Brain pericyte (primary cell): ENCODE measurements at regions not wholly inside any gene's neighbourhood (a gene's known extent, or its start where the extent isn't known, plus 50 kb on each side); places are given as distances from the start of the nearest gene placed in this dataset.

Experiments used
- DNase-seq: peaks from one replicate; pipeline ENCODE4 v3.0.0-alpha.2; 2012; ENCODE audit warnings: low read depth, low spot score

DNA sequence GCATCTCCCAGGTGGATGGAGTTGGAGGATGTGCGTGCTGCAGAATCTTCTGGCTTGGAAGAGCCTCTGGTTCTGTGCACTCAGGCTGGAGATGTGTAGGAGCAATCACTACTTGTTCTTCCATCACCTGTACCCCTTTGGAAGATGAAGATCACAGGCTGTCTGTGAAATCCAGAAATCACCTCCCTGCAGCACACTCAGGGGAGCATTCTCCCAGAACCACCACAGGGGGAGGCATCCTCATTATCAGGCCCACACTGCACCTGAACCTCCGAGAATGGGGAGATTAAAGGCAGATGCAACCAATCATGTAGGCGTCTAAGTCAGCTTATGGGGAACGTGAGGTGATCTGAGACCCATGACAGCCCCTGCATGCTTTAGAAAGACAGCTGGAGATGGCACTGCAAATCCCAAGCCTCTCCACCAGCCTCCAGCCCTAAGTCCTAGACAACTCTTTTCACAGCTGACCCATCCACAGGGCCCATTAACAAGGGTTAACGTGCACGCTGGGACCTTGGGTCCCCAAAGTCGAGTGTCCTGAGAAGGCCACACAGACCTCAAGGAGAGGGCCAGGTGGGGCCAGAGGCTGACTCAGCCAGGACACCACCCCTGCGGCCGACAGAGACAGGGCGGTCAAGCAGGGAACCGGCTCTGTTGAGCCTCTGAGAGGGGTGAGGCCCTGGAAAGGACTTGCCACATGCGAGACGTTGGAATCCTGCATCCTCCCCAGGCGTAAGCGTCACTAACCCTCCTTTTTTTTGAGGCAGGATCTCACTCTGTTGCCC, 314.9 kb downstream of the EIPR1 start:
- DNase-seq, result no peak

DNA sequence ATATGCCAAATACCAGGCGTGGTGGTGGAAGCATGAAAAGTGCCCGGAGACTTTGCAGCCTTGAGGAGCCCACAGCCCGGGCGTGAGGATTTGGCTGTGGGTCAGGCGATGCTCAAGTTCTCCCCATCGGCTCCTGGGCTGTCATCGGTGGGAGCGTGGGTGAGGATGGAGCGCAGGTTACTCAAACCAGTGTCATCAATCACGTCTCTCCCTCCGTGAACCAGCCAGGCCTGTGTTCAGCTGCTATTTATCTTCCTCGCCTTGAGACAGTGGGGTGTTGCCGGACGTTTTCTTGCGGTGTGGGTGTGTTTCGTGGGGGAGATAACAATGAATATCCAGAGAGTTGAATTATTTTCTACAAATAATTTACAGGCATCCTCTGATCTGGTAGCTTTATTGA, 317.6 kb downstream of the EIPR1 start:
- no peak for DNase-seq

DNA sequence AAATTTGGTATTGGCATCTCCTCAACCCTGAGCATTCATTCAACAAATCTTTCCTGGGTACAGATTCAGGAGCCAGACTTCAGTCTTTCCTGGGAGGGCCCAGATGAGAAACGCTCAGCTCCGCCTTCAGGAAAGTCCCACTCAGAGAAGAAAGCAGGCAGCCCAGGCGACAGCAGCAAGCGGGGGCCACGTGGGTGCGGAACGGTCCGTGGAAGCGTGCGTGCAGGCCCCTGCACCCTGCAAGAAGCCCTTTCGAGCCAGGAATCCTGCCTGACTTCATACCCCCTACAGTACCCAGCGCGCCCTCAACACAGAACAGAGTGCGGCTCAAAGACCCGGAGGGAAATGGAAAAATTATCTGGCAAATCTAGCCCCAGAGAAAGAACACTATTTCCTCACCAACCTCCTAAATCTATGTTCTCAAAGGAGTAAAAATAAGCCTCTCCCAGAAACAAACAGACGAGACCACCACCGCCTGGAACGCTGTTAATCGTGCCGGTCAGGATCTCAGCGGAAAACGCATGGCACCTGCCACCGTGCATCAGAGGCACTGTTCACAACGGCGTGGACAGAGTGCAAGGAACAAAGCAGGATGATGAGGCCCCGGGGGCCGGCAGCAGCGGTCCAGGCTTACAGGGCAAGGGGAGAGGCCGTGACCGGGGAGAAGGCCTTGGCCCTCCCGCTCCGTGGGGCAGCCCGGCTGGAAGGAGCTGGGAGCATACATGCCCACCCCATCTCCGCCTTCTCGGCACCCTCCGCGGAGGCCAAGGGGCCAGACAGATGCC, 318.3 kb downstream of the EIPR1 start:
- no peak for DNase-seq

DNA sequence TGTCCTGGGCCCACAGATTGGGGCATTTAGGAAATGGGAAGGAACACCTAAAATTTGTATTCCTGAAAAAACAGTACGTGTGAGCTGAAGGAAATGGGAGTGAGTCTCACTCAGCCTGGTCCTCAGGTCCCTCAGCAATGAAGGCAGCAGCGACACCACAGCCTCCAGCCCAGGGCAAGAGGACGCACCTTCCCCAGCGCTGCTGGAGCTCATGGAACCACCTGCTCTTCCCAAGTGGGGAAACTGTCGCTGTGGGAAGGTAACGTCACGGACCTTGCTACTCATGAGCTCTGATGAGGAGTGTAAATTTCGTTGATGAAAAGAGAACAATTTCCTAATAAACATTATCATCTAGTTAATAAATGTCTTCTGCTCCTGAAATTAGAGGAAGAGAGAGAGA, 323.6 kb downstream of the EIPR1 start:
- no peak for DNase-seq

DNA sequence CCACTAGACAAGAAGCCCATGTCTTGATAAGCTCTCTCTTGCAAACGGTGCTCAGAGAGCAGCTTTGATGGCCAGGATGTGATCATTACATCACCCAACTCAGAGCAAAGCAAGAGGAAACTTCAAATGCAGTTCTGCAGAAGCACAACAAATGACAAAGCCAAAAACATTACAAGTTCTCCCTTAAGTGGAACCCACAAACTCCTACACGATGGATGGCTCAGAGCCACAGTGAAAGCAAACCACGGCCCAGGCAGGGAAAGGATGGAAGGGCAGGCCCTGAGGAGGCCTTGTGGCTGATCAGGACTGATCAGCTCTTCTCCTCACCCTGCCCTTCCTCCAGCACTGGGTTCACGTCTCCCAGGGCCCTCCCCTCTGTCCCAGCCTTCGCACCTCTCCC, 326.4 kb downstream of the EIPR1 start:
- no peak for DNase-seq

DNA sequence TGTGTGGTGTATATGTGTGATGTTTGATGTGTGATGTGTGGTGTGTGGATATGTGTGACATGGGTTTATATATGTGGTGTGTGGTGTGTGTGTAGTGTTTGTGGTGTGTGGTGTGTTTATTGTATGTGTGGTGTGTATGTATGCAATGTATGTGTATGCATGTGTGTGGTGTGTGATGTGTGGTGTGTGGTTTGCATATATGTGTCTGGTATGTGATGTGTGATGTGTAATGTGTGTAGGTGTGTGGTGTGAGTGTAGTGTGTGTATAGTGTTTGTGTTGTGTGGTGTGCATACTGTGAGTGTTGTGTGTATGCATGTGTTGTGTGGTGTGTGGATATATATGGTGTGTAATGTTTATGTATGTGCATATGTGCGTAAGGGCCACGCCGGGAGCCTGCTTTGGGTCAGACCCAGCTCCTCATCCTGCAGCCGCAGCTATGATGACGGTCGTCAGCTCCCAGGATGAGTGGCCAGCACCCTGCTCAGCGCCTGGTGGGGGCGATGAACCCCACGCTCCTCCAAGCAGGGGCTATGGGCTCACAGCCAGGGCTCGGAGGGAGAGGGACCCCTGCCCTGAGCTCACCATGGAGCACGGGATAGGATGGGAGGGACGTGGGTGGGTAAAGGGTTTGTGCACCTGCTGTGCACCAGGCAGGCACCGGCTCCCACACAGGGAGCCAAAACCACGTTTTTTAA, 331.3 kb downstream of the EIPR1 start:
- no peak for DNase-seq

DNA sequence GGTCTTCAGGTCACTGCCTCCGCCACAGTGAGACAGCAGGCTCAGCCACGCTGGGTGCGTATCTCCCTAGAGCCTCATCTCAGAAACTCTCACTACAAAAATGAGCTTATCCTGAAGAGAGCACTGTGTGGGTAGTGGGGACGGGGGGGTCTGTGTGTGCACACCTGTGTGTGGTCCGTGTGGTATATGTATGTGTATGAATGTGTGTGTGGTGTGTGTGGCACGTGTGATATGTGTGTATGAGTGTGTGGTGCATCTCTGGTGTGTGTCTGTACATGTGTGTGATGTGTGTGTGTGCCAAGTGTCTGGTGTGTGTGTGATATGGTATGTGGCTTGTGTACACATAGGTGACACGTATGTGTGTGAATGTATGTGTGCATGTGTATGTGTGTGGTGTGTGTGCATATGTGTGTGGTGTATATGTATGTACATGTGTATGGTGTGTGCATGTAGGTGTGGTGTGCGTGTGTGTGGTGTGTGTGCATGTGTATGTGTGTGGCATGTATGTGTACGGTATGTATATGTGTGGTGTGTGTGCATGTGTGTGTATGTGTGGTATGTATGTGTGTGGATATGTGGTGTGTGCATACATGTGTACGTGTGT, 332.2 kb downstream of the EIPR1 start:
- DNase-seq, result no peak

DNA sequence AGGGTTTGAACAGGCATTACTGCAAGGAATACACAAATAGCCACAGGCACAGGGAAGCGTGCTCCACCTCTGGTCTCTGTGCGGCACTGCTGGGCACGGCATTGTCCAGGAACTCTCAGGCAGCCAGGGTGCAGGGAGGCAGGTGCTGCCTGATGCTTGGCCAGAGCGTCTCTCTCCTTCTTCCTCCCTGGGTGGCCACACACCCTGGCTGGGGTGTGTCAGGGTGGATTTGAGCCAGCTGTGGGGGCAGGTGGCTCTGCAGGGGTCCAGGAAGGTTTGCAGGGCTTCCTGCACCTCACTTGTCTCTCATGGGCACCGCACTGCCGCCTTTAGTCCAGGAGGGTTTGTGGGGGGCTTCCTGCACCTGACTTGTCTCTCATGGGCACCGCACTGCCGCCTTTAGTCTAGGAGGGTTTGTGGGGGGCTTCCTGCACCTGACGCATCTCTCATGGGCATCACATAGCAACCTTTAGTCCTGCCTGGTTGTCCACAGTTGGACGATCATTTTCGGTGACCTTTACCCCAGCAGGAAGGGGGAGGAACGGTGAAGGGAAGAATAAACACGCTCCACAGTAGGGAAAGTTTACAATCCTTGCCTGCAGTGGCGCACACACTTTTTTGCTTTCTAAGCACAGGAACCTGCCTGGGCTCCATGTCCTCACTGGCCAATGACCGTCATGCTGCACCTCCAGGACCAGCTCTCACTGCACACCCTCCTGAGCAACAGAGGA, 332.9 kb downstream of the EIPR1 start:
- no peak for DNase-seq

DNA sequence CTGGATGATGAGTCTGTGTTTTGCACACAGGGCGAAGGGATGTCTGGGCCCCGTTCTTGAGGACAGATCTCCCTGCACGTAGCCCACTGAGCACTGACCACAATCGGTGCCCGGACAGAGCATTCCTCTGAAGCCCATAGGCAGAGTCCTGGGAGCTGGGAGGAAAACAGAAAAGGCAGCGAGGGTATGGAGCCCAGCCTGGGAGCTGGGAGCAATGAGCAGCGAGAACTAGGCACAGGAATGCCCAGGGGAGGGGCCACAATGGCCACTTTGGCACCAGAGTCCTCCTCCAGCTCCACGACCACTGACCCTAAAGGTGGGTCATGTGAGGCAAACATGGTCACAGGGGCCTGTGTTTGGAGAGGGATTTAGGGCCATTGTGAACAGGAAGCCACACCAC, 333.9 kb downstream of the EIPR1 start:
- no peak for DNase-seq

DNA sequence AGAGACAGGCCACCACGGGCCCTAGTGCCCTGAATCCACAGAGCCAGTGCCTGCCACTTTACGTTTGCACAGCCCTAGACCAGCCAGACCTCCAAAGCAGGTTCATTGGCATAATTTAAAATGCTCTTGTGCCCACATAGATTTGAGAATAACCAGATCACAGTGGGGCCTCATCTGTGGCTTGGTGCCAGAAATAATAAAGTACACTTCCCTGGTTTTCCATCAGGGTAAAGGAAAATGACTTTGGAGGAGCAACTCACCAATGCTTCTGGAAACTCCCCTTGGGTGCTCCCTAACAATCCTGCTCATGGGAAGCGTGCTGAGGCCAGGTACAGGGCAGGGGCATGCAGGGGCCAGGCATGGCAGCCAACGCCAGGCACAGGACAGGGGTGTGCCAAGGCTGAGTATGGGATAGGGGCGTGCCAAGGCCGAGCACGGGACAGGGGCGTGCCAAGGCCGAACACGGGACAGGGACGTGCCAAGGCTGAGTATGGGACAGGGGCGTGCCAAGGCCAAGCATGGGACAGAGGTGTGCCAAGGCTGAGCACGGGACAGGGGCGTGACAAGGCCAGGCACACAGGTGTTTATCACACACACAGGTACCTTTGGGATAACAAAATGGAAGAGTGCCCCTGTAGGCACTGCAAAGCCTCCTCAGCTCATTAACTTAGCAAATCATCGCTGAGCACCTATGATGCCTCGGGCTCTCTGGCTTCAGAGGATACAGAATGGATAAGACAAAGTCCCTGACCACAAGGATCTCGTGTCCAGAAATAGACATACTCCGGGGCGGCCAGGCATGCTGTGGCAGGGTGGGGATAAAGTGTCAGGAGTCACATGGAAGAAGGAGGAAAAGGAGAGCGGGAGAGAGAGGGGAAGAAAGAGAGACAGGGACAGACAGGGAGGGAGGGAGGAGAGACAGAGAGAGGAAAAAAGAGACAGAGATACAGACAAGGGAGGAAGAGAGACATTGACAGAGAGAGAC, 334.7 kb downstream of the EIPR1 start:
- DNase-seq, result no peak

DNA sequence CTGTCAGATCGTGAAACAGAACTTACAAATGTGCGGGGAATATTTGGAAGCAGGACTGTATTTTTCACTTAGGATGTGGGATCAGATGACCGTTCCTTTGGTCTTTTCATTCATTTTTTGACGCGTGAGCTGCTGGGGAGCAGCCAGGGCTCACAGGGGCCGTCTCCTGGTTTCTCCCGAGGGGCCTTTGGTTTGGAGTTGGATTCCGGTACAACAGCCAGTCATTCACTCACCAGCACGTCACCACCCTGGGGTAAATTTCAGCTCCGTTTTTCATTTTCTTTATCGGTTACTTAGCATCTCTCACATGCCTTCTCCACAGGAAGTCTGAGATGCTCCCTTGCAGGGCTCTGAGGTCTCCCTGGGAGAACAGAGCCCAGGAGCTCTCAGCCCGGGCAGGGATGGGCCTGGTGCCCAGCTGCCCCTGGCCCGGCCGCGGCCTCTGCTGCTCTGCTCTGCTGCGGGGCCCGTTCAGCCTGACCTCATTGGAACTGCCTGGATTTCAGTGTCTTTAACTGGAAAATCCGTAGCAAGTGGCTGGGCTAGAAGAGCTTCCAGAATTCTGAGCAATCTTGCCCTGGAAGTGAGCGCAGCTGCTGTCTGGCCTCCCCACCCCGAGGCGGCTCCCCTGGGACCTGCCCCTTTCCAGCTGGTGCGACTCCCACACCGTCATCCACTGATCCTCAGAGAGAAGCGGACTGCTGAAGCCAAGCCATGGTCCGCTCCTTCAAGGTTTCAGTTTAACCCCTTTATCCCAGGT, 335.6 kb downstream of the EIPR1 start:
- DNase-seq, result no peak

DNA sequence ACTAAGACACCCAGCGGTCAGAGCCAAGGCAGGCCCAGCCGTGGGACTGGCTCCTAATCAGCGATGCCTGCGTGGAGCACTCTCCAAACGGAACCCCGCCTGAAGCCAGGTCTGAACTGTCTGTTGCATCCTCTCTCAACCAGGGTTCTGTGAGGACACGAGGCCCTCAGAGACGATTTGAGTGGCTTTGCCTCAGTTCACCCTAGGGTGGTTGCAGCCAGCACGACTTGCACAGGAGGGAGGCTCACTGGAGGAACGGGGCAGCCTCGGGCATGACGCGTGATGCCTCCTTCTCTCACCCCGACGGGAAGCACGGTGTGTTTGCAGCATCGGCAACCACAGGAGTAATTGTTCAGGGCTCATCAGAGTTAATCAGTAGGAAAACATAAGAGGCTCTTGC, 336.4 kb downstream of the EIPR1 start:
- no peak for DNase-seq

DNA sequence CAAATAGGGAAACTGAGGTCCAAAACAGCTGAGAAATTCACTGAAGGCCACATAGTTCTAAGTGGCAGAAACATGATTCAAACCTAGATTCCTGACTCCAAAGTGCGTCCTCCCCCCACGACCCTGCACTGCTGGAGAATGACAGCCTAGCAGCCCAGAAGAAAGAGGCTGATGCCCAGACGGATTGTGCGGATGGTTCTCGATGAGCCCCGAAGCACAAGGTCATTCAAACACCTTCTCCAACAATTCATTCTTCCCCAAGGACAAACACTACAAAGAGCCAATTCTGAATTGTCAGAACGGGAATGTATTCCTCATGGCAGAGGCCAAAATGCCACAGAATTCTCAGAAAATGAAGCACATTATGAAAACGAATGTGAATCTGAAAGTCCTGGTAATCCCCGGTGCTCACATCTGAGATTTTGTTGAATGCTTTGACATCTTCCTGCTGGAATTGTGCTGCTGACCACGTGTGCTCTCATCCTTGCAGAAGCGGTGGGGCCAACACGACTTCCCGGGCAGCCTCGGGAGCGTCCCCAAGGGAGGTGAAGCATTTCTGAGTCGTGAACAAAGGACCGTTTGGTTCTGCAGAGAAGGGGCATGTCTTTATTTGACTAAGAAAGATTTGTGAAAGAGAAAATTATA, 337.0 kb downstream of the EIPR1 start:
- no peak for DNase-seq

DNA sequence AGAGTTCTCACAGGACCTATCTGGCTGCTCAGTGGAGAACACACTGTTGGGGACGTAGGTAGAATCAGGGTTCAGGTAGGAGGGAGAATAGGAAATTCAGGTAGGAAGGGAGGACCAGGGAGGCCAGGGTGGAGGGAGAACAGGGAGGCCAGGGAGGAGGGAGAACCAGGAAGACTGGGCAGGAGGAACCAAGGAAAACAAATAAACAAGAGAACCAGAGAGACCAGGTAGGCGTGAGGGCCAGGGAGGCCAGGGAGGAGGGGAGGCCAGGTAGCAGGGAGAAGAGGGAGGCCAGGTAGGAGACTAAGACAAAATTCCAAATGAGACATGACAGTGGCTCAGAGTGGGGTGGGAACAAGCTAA, 337.6 kb downstream of the EIPR1 start:
- no peak for DNase-seq

DNA sequence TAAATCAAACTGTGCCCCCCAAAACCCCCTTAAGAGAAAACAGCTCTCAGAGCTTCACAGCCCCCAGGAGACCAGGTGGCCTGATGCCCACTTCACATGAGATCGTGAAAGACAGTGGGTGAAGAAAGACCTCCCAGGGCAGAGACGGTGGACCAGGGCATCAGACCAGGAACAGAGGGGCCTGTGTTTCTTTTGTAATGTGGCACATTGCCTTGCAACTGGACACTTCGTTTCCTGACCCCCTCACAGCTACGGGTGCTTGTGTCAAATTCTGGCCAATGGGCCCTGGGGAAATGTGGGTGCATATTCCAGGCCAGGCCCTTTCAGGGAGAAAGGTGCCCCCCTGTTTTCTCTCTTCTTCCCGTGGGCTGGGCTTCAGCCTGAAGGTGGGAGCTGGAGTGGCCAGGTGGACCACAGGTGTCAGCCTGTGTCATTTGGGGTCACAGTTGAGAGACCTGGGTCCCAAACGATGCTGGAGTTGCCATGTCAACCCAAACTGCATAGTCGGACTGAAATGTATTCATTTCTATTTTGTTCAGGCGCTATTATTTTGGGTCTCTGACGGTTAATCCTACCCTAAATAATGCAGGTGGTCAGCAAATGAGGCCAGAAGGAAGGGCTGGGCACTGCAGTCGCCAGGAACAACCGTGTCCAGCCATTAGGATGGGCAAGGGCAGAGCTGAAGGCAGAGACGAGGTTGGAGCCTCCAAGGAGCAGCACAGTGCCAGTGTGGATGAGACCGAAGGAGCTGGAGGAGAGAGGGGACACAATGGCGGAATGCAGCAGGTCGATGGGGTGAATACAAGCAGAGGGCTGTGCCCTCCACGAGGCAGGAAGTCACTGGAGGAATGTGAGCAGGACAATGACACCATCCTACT, 338.2 kb downstream of the EIPR1 start:
- DNase-seq, result no peak

DNA sequence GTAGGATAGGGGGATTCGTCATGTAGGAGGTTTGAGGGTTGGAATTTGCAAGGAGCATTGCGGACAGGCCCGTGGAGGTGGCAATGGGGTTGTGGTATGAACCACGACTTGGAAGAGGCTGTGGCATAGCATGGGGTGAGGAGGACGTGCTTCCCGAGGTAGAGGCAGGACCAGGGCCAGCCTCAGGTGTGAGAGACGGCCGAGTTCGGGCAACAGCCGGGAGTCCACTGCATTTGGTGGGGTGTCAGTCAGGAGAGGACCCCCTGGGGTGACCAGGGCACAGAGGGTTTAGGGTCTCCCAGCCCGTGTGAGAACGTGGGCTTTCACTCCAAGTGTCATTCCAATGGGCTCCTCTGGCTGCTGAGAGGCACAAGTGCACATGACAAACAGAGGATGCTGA, 339.0 kb downstream of the EIPR1 start:
- DNase-seq, result no peak

DNA sequence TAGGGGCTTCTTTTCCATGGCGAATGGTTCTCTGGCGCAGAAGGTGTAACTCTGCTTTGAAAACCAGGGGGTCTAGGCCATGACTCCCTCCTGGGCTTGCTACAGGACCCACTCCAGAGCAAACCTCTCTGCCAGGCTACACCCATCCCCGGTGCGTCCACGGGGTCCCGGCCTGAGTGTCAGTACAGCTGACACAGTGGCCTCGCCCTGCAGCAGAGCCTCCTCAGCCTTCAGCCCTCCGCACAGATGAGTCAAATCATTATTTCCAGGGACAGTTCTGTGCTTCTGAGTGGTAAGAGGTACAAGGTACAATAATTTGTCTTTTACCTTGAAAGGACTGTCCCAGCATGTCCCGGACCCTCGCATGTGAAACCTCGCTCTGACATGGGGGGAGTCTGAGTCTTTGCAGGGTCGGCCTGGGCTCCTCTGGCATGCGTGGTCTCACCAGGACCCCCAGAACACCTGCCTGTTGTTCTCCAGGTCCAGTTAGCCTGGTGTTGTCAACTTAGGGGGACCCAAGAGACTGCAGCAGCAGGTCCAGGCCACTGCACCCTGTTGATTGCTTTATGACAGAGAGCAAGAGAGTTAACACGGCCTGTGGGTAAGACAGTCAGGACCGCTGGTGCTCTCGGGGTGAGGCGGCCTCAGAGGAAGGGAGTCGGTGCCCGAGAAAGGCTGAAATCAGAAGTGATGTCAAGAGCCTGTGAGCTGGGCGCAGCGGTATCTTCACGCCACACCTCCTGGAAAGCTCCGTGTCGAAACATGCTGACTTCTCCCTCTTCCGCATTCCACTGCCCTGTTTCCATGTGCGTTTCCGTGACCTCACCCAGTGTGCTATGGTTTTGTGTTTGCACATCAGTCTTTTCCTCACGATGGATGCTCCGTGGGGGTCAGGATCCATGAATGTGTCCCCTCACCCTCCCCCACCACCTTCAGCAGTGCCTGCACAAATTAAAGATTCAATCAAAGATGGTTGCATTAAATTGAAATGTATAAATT, 340.1 kb downstream of the EIPR1 start:
- DNase-seq, result no peak
